ENCODE measurements at regions not wholly inside any gene's neighbourhood (a gene's known extent, or its start where the extent isn't known, plus 50 kb on each side); places are given as distances from the start of the nearest gene placed in this dataset.

DNA sequence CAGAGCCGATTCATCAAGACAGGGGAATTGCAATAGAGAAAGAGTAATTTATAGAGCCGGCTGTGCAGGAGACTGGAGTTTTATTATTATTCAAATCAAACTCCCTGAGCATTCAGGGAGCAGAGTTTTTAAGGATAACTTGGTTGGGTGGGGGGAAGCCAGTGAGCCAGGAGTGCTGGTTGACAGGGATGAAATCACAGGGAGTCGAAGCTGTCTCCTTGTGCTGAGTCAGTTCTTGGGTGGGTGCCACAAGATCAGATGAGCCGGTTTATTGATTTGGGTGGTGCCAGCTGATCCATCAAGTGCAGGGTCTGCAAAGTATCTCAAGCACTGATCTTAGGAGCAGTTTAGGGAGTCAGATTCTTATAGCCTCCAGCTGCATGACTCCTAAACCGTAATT lies 95.4 kb upstream of the CCDC80 start:
- TF ChIP-seq, protein P1, sequence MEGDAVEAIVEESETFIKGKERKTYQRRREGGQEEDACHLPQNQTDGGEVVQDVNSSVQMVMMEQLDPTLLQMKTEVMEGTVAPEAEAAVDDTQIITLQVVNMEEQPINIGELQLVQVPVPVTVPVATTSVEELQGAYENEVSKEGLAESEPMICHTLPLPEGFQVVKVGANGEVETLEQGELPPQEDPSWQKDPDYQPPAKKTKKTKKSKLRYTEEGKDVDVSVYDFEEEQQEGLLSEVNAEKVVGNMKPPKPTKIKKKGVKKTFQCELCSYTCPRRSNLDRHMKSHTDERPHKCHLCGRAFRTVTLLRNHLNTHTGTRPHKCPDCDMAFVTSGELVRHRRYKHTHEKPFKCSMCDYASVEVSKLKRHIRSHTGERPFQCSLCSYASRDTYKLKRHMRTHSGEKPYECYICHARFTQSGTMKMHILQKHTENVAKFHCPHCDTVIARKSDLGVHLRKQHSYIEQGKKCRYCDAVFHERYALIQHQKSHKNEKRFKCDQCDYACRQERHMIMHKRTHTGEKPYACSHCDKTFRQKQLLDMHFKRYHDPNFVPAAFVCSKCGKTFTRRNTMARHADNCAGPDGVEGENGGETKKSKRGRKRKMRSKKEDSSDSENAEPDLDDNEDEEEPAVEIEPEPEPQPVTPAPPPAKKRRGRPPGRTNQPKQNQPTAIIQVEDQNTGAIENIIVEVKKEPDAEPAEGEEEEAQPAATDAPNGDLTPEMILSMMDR (IDR thresholded peaks at IDR 0.05 in 2 of 3, conservative IDR thresholded peaks at IDR 0.05 in 1 of 3; ENCODE audit: borderline replicate concordance in 1 of 3, insufficient read depth in 1 of 3, low read depth in 2 of 3, low read length in 2 of 3), result no peak
- TF ChIP-seq ELF1 (IDR thresholded peaks at IDR 0.05; ENCODE audit: borderline replicate concordance, low read depth) (no peak), YY1 (IDR thresholded peaks at IDR 0.05; ENCODE audit: extremely low read depth, insufficient replicate concordance, low read depth, low read length) (no peak), EZH2 (IDR thresholded peaks at IDR 0.05) (no peak), POLR2A (IDR thresholded peaks at IDR 0.05; ENCODE audit: borderline replicate concordance, extremely low read depth, insufficient read depth, insufficient read length) (no peak), CEBPB (IDR thresholded peaks at IDR 0.05; ENCODE audit: low read depth) (no peak), POLR2AphosphoS5 (IDR thresholded peaks at IDR 0.05; ENCODE audit: low read depth, low read length) (no peak), SIN3A (IDR thresholded peaks at IDR 0.05; ENCODE audit: low read depth) (no peak), RAD21 (IDR thresholded peaks at IDR 0.05; ENCODE audit: low read depth) (no peak)
- TF ChIP-seq, protein P2, sequence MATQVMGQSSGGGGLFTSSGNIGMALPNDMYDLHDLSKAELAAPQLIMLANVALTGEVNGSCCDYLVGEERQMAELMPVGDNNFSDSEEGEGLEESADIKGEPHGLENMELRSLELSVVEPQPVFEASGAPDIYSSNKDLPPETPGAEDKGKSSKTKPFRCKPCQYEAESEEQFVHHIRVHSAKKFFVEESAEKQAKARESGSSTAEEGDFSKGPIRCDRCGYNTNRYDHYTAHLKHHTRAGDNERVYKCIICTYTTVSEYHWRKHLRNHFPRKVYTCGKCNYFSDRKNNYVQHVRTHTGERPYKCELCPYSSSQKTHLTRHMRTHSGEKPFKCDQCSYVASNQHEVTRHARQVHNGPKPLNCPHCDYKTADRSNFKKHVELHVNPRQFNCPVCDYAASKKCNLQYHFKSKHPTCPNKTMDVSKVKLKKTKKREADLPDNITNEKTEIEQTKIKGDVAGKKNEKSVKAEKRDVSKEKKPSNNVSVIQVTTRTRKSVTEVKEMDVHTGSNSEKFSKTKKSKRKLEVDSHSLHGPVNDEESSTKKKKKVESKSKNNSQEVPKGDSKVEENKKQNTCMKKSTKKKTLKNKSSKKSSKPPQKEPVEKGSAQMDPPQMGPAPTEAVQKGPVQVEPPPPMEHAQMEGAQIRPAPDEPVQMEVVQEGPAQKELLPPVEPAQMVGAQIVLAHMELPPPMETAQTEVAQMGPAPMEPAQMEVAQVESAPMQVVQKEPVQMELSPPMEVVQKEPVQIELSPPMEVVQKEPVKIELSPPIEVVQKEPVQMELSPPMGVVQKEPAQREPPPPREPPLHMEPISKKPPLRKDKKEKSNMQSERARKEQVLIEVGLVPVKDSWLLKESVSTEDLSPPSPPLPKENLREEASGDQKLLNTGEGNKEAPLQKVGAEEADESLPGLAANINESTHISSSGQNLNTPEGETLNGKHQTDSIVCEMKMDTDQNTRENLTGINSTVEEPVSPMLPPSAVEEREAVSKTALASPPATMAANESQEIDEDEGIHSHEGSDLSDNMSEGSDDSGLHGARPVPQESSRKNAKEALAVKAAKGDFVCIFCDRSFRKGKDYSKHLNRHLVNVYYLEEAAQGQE (IDR thresholded peaks at IDR 0.05; ENCODE audit: low read depth), result no peak
- TF ChIP-seq, protein P3, sequence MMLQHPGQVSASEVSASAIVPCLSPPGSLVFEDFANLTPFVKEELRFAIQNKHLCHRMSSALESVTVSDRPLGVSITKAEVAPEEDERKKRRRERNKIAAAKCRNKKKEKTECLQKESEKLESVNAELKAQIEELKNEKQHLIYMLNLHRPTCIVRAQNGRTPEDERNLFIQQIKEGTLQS (IDR thresholded peaks at IDR 0.05), result no peak
- TF ChIP-seq, protein P4, sequence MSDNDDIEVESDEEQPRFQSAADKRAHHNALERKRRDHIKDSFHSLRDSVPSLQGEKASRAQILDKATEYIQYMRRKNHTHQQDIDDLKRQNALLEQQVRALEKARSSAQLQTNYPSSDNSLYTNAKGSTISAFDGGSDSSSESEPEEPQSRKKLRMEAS (IDR thresholded peaks at IDR 0.05), result no peak
